Heart left ventricle (tissue), 13 donors: ENCODE measurements at regions not wholly inside any gene's neighbourhood (a gene's known extent, or its start where the extent isn't known, plus 50 kb on each side); places are given as distances from the start of the nearest gene placed in this dataset.

ENCODE experiments used
- POLR2A ChIP-seq, 2 donors: fragments of 450-650 bp; IDR thresholded peaks; one replicate each; pipeline ENCODE4 v1.6.1; 2017; ENCODE audit warnings: antibody characterized with exemption in 2 of 2, mild to moderate bottlenecking in 2 of 2, moderate library complexity in 2 of 2
- TF ChIP-seq, protein P1 (sequence below), 12 donors: fragments of 200-600 bp; sonication (generic) in 4 of 12; IDR thresholded peaks; one replicate each; pipeline versions ENCODE4 v1.5.0 to v1.8.0; 2018 to 2022; ENCODE audit warnings: antibody characterized with exemption in 12 of 12, mild to moderate bottlenecking in 5 of 12
- donor health status: ischemic (EF 13 %, LVEDD 7.1; RV severe dilation, severe dysfunction).
- donor health status: DM: no; HTN: yes; CAD: no.
- donor health status: DM: no; HTN: no; CAD: no.
- donor health status: ischemic (EF 25% LVEDD 6.9; RV normal size, moderate dysfunction).
- donor health status: ischemic (EF 25% LVEDD 5.7; RV mildly dilated, moderate dysfunction).
- donor health status: ischemic (EF 35%, LVEDD 5.7; RV mildly dilated, moderate dysfunction).
- donor health status: nonischemic (EF 11% LVEDD 7.7; RV severe dilation, severe dysfunction).
- donor health status: DM: yes; HTN: yes; CAD: no.
- donor health status: PGD.
- donor health status: ischemic (EF 29% LVEDD 5.4; RV normal size, mild dysfunction).
- donor health status: nonischemic (EF 23%, LVEDD 6.1; RV moderate dilation, normal function).

DNA sequence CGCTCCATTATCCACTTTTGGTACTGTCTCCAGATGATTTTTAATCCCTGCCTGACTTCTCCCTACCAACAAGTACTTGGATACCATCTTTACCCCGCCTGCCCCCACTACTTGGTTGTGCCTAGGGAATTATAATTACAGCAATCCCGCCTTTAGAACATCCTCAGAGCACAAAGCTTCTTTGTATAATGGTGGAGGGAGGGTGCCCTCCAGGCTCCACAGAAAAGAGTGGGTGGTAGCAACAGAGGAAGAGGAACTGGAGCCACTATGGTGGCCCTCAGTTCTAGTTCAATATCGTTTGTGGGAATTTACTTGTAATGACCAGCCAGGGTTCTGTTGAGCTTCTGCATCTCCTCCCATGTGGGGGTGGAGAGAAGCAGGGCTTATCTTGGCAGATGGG, 79.0 kb upstream of the RNF38 start:
- TF ChIP-seq, protein P1, sequence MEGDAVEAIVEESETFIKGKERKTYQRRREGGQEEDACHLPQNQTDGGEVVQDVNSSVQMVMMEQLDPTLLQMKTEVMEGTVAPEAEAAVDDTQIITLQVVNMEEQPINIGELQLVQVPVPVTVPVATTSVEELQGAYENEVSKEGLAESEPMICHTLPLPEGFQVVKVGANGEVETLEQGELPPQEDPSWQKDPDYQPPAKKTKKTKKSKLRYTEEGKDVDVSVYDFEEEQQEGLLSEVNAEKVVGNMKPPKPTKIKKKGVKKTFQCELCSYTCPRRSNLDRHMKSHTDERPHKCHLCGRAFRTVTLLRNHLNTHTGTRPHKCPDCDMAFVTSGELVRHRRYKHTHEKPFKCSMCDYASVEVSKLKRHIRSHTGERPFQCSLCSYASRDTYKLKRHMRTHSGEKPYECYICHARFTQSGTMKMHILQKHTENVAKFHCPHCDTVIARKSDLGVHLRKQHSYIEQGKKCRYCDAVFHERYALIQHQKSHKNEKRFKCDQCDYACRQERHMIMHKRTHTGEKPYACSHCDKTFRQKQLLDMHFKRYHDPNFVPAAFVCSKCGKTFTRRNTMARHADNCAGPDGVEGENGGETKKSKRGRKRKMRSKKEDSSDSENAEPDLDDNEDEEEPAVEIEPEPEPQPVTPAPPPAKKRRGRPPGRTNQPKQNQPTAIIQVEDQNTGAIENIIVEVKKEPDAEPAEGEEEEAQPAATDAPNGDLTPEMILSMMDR (IDR thresholded peaks at IDR 0.05): no peak
- TF ChIP-seq POLR2A (IDR thresholded peaks at IDR 0.05): no peak
